Stimulated activated CD4-positive, alpha-beta T cell treated with anti-CD3 and anti-CD28 coated beads, Interleukin-15, amount 100 ng/mL, for 48 hours (primary cell): ENCODE measurements at regions not wholly inside any gene's neighbourhood (a gene's known extent, or its start where the extent isn't known, plus 50 kb on each side); places are given as distances from the start of the nearest gene placed in this dataset.
"Not testable (repeated sequence)": the region's sequence is repeated elsewhere in the genome, so short reads cannot be mapped to it uniquely, and the experiment has no call there.

Experiments used
- DNase-seq, 2 donors: peaks; one replicate each; pipeline ENCODE4 v3.0.0-alpha.2; 2020; ENCODE audit warnings: low read depth in 2 of 2

DNA sequence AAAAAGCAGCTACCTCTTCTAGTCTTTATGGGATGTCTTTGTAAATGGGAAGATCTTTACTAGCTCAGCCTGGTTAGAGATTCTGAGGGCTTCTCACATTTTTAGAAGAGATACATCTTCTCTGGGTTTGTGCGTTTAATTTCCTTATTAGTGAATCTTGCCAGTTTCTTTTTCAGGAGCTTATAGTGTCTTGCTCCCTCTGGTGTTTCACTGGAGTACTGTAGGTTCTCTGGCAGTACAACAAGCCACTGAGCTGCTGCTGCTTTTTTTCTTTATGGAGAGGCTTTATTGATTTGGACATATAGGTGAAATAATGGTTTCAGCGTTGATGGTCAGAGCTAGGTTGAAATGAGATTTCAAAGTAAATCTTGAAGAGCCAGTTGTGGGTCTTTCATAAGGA is 82.9 kb downstream of the LAS1L start:
- DNase-seq, result peak in 1 of 2 donors; percentile 8

DNA sequence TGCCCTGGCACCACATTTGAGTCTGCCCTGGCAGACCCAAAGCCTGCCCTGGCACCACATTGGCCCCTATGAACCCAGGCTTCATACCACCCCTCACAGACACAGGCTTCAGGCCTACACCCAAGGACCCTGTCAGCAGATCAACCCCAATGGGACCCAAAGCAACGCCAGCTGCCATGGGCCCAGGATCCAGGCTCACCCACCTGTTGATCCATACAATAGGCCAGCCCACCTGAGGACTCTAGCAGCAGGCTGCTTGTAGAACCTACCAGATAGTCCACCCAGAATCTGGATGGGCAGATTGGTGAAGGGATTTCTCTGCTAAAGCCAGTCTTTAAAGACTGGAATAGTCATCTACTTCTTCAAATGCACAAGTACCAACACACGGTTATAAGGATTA is 114.4 kb downstream of the LAS1L start:
- DNase-seq, result no peak

DNA sequence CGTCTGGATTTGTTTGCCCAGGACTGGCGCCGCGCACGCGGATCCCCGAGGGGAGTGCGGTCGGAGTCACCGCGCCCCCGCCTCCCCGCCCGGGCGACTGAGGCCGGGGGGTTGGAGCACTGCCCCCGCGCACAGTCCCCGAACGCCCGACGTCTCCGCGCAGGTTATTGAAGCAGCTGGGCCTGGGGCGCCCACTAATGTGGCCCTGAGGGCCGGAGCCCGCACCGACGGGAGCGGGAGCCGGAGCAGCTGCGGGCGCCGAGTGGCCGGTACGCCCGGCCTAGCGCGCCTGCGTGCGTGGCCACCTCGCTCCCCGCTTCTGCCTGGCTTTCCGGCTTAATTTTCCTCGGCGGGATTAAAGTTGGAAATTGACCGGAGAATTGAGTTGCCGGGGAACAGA is 126.9 kb downstream of the LAS1L start:
- DNase-seq, result not testable (repeated sequence)

DNA sequence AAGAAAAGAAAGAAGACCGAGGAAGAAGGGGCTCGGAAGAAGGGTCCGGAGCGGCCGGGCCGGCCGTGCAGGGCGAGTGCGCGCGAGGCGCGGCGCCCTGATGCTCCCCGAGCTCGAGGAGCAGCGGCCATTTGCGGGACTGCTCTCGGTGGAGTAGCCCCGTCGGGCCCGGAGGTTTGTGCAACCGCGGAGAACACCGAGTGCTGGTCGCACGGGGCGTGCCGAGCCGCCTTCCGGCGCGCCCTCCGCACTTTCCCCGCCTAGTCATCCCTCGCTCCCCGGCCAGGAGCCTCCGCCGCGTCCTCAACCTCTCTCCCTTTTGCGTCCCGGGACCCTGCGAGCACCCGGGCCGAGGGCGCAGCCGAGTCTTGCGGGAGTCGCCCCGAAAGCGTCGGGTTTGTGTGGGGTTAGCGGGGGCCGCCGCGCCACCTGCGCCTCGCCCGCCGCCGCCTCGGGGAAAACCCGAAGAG is 127.4 kb downstream of the LAS1L start:
- DNase-seq, result no peak

DNA sequence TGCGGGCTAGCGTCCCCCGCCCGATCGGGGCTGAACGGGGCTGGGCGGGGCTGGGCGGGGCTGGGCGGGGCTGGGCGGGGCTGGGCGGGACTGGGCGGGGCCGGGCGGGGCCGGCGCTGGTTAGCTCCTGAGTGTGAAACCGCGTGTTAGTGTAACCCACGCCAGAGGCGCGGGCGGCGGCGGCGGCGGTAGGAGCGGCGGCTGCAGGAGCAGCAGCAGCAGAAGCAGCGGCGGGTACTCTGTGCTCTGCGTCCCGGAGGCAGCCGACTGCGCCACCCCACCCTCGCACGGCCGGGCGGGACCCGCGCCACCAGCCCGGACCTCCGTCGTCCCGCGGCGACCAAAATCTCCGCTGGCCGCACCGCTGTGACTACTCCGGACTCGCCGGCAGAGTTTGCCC is 128.1 kb downstream of the LAS1L start:
- peak; percentile 11 to 19 for DNase-seq

DNA sequence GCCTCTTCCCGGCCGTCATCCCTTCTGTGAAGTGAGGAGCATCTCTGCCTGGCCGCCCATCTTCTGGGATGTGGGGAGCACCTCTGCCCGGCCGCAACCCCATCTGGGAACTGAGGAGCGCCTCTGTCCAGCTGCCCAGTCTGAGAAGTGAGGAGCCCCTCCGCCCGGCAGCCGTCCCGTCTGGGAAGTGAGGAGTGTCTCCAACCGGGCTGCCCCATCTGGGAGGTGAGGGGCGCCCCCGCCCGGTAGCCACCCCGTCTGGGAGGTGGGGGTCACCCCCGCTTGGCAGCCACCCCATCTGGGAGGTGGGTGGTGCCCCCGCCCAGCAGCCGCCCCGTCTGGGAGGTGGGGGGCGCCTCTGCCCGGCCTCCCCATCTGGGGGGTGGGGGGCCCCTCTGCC is 142.3 kb downstream of the LAS1L start:
- DNase-seq, result no peak

DNA sequence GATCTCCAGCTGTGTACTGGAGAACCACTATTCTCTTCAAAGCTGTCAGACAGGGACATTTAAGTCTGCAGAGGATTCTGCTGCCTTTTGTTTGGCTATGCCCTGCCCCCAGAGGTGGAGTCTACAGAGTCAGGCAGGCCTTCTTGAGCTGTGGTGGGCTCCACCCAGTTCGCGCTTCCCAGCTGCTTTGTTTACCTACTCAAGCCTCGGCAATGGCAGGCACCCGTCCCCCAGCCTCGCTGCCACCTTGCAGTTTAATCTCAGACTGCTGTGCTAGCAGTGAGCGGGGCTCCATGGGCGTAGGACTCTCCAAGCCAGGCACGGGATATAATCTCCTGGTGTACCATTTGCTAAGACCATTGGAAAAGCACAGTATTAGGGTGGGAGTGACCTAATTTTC is 145.5 kb downstream of the LAS1L start:
- DNase-seq, result not testable (repeated sequence)
